ENCODE measurements at regions not wholly inside any gene's neighbourhood (a gene's known extent, or its start where the extent isn't known, plus 50 kb on each side); places are given as distances from the start of the nearest gene placed in this dataset.
A peak's percentile ranks its signal among the peaks of the same experiment; 100 is the strongest.

DNA sequence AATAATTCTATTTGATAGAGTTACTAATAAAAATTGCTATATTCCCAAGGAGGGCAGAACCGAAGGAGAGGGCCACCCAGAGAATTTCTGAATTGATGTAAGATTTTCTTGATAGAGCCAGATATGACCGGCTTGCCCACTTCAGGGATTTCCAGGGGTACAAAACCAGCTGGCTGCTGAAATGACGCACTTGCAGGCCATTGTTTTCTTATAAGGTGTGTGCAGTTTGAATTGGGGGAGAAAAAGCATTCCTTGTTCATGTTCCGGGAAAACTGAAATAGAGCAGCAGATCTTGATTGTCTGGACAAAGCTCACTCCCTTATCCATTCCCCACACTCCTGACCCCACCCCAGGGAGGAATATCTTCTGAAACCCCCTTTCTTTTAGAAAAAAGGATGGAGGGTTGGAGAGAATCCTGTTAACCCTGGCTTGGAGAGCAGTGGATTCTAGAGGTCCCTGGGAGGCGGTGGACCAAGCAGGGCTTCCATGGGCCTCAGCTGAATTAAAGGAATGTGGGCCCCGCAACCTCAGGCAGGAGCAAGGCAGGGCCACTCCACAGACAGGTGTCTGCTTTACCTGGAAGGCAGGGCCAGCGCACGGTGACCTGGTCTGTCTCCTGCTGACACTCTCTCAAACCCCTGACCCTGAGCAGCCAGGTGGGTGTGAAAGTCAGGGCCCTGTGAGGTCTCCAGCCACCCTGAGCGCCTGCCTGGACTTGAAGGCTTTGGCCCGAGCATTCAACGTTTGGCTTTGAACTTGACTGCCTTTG is 96.4 kb downstream of the TMEM170B start:
- DNase-seq: no peak

DNA sequence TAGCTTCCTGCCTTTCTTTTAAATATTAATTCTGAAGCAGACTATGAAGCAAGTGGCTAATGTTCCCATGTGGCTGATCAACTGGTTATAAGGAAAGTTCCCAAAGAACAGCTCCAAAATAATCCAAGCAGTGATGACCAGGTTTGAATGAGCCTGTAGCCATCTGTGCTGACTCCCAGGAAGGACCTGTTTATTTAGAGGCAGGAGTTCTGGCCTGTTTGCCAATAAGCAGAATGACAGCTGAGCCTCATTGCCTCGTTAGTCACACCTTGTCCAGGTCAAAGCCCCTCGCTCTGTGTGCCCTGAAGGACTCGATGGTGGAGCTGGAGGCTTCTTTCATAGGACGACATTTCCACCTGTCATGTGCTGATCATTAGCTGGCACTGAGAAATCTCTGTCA is 97.4 kb downstream of the TMEM170B start:
- DNase-seq: no peak

DNA sequence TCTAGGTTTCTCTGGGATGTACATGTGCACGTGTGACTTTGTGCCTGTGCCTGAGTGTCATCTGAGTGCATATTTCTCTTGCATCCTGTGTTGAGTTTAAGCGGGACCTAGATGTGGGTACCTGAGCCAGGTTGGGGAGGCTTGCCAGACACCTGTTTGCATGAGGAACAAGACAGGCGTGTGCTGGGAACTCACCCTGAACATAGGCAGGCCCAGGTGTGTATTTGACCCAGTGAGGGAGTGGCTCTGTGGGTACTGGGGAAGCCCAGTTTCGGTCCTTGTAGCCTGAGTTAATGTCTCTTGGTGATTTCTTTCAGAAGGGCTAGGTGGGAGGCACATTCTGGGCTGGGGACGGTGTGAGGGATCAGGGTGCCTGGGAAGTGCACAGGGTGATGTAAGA is 98.6 kb downstream of the TMEM170B start:
- no peak for DNase-seq

DNA sequence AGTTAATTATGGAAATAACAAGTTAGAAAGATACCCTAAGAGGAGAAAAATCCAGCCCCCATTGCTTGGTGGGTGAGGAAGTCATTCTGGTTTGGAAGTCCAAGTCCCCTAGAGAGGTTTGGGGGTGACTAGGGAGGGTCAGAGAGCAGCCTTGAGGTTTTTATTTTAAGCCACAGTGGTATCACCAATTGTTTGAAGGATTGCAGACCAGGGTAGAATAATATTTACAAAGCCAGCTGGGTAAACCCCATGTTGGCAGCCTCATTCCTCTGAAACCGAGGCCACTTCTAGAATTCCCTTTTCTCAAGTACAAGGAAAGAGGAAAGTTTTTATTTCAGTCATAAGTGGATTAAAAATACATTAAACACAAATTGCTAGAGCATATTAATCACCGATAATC is 99.7 kb downstream of the TMEM170B start:
- no peak for DNase-seq

DNA sequence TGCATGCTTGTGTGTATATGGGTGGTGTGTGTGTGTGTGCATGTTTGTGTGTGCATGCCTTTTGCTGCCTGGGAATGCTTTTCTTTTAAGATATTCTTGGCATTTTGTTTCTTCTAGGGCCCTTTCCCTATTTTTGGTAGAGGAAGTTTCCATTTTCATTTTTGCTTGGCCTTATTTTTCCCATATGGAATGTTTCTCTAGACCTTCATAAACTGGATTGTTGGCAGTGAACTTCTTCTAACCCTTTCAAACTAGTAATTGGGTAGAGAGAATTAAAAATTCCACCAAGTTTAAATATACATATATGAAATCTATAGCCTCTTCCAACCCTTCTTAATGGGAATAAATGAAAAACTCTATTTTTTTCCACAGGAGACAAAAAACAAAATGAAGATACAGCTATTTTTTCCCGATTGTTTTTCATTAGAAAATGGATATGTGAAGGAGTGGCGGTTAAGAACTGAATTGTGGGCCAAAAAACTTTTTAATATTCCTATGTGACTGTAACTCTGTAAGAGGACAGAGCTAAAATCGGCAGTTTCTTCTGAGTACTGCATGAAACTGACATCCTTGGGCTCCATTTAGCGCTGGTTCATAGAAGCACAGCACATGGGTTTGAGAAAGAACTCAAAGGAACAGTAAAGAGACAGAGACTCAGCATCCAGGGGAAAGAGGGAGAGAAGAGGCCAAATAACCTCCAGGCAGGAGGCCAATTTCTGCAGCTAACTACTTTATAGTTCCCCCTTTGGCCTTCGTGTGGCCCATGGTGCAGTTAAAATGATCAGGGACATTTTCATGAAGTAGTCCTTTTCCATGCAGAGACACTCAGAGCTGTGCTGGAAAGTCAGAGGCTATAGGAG is 102.1 kb downstream of the TMEM170B start:
- no peak for DNase-seq

DNA sequence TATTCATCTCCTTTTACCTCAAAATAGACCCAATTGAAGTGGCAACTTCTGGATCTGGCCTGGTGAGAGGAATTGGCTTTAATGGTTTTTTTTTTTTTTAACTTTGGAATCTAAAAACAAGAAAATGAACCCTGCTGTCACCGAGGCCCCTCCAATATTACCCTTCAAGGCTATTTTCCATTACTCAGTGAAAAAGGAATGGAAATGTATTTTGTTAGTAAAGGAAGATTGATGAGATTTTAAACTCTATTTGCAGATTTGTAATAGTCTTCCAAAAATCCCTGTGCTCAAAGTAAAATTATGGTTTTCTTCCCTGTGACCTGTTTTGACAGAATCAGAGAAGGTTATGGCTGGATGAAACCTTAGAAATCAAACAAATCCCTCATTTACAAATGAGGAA is 102.9 kb downstream of the TMEM170B start:
- DNase-seq: no peak

DNA sequence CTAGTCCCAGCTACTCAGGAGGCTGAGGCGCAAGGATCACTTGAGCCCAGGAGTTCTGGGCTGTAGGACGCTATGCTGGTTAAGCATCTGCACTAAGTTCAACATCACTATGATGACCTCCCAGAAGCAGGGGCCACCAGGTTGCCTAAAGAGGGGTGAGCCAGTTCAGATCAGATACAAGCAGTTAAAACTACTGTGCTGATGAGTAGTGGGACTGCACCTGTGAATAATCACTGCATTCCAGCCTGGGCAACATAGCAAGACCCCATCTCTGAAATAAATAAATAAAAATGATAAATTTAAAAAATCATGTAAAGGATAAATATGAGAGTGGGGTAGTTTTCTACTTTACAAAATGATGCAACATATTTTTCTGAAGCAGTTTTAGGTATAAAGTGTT is 106.5 kb downstream of the TMEM170B start:
- DNase-seq: no peak

DNA sequence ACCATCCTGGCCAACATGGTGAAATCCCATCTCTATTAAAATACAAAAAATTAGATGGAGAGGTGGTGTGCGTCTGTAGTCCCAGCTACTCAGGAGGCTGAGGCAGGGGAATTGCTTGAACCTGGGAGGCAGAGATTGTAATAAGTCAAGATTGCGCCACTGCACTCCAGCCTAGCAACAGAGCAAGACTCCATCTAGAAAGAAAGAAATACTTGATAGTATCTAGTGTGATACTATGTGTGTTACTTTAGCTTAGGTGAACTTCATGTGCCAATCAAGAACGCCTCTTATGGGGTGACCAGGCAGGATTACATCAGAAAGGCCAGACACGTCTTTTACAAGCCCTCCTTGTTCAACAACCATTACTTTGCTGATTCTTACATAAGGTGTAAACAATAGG is 107.1 kb downstream of the TMEM170B start:
- DNase-seq: no peak

DNA sequence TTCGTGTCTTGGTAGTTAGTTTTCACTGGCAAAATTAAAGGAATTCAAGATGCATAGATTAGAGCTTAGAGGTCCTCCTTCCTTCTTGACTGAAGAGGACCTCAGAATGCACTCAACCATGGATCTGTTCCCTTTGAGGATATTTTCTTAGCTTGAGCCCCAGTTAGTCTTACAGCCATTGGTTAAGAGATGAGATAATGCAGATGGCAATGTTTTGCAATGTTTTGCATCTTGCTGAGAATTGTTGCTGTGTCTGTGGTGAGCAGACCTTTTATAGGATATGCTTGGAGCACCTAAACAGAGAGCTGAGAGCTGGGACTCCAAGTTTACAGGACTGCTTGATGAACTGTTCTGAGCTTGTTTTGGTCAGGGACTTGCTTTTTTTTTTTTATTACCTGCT is 107.5 kb downstream of the TMEM170B start:
- no peak for DNase-seq

DNA sequence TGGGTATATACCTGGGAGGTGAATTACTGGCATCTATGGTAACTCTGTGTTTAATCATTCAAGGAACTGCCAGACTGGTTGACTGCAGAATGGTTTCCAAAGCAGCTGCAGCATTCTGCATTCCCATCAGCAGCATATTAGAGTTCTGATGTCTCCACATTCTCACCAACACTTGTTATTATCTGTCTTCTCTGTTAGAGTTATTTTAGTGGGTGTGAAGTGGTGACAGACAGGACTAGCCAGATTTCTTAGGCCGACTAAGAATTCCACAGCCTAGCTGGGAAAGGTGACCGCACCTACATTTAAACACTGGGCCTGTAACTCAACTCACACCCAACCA is 110.9 kb downstream of the TMEM170B start:
- DNase-seq: no peak

DNA sequence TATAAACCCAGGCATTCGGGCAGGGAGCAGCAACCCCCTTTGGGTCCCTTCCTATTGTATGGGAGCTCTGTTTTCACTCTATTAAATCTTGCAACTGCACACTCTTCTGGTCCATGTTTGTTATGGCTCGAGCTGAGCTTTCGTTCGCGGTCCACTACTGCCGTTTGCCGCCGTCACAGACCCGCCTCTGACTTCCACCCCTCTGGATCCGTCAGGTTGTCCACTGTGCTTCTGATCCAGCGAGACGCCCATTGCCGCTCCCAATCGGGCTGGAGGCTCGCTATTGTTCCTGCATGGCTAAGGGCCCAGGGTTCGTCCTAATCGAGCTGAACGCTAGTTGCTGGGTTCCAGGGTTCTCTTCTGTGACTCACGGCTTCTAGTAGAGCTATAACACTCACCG is 111.3 kb downstream of the TMEM170B start:
- DNase-seq: no peak

DNA sequence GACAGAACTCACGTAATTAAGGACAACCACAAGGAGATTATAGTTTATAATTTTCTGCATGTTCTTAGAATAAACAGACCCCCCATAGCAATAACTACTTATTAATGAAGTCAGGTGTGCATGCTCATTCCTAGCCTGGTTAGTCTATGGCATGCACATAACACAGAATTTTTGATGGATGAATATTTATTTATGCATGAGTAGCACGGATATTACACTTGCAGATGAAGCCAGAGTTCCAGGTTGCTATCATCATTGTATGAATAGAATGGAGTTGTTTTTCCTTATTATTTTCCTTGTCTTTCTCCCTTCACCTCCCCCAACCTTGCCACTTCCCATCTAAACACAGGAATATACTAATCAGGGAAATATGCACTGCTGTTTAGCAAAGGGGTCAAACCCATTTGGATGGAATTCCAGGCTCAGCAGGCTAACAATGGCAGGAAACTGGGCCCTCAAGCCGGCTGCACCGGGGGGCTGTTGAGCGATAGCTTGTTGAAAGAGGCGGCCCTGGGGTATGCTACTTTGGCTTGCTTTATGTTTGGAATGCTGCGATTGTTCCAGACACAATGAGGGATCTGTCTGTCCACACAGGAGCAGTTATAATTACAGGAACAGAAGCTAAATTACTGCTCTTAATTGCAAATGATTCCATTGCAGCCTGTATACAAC is 112.6 kb downstream of the TMEM170B start:
- no peak for DNase-seq

DNA sequence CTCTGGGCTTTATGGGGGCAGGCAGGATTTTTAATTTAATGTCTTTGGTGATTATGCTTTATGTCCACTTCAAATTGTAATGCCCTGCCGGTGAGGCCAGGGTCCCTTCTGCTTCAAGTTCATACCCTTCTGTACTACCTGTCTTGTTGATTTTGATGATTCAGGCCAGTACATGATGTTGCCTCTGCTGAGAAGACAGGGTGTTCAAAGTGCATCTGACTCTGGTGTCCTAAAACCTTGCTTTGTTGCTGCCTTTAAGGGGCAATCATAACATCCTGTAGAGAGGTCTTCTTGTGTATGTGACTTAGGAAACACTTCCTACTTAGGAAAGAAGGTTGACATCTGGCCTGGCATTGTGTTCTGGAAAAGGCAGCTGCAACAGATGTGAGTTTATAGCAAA is 113.2 kb downstream of the TMEM170B start:
- no peak for DNase-seq

DNA sequence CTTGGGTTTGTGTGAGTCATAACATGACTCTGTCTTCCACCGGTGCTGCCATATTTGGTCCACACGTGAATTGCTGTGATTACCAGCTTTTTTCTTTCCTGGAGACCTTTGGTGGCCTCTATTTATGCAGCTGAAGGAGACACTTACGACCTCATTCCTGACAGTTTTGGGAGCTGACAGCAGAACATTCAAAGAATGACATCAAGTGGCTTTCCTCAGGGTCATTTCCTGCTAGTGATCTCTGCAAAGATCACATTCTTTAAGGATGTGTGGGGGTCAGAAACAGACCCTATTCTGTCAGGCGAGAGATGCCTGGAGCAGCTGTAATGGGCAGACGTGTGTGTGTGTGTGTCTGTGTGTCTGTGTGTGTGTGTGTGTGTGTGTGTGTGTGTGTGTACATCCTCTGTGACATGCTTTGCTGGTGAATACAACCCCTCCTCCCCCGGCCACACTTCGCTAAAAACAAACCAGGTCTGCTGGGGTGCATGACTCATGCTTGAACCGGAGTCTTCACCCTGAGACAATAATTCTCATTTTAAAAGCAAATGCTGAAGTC is 115.6 kb downstream of the TMEM170B start:
- peak; percentile 22 for DNase-seq

DNA sequence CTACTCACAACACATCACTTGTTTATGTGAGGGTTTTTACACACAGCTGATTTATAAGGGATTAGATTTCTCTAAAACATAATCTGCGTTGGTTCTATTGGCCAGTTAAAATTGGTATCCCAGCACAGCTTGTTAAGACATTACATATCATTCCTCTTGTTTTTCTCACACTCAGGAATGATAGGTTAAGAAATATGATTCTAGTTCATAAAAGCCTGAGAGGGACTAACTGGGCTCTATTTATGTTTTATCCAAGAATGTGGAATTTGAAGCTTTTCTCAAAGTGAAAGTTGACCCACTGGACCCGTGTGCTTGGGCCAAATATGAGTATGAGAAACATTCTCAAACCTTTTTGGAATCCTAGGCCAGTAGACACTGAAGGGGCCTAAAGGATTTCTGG is 117.3 kb downstream of the TMEM170B start:
- no peak for DNase-seq

DNA sequence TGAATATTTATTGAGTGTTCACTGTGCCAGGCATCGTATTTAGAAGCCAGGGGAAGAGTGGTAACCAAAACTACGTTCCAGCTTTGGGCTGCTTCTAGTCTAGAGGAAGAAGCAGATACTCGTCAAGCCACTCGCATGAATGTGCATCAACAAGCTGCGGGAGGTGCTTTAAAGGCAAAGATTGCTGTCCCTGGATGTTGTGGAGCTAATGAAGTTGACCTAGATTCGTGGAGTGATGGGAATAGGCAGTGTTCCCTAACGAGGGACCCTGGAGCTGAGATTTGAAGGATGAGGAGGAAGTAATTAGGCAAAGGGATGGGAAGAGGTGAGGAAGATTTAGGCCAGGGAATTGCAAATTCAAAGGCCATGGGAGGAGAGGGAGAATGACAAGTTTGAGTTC is 118.9 kb downstream of the TMEM170B start:
- DNase-seq: no peak

DNA sequence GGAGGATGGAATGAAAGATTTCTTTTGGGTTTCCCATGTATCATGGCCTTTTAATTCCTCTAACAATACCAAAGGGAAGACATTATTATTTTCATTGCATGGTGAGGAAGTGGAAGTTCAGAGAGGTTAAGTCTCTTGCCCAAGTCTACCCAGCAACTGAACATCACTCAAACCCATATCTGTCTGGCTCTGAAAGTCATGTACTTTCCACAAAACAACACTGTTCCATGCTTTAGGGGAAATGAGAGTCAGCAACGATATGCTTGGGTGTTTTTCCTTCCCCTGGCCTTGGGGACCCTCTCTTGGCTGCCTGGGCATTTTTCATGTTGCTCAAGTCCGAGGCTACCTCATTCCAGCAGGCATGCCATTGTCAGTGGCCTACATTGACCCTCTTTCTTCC is 118.8 kb downstream of the ADTRP start:
- DNase-seq: no peak

DNA sequence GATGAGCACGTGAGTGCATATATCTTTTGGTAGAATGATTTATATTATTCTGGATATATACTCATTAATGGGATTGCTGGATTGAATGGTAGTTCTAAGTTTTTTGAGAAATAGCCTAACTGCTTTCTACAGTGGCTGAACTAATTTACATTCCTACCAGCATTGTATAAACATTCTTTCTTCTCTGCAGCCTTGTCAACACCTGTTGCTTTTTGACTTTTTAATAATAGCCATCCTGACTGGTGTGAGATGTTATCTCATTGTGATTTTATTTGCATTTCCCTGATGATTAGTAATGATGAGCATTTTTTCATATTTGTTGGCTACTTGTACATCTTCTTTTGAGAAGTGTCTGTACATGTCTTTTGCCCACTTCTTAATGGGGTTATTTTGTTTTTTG is 116.3 kb downstream of the ADTRP start:
- no peak for DNase-seq

DNA sequence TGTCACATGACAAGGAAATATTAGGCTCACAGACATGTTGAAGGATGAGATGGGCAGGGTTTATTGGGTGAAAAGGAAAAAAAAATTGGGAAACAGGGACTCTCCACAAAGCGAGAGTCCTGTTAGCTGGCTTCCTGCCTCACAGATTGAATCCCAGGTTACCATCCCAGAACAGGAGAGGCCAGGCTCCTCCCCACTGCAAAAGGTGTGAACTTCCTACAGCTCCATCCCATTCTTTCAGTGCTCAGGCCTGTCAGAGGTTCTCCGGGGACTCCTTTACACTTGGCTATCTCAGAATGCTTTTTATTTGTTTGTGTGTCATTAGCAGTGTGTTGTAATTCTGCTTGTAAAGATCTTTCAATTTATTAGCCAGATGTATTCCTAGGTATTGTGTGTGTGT is 115.1 kb downstream of the ADTRP start:
- DNase-seq: no peak
